ENCODE measurements at regions not wholly inside any gene's neighbourhood (a gene's known extent, or its start where the extent isn't known, plus 50 kb on each side); places are given as distances from the start of the nearest gene placed in this dataset.

DNA sequence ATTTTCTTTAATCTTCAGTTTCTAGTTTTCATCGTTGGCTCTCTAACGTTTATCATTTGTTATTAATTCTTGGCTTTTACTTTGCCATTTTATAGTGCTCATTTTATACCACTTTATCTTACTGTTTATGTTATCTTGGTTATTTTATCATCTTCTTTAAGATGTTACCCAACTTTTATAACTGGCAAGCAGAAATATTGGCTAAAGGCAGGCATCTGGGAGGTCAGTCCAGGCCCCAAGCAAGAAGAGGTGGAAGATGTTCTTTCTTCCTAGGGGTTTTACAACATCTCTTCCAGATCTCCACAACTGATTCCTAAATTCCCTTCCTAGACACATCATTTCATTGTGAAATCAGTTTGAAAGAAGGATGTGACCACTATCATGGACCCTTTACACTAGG is 208.1 kb downstream of the AHR start:
- CTCF ChIA-PET, result interaction anchor here (1.4 kb wide), 1 partner anchor 11 kb away, joined by 5 read pairs; no protein-coding TSS in a partner anchor
- POLR2A ChIA-PET, result no interaction called here
- TF ChIP-seq, protein P1, sequence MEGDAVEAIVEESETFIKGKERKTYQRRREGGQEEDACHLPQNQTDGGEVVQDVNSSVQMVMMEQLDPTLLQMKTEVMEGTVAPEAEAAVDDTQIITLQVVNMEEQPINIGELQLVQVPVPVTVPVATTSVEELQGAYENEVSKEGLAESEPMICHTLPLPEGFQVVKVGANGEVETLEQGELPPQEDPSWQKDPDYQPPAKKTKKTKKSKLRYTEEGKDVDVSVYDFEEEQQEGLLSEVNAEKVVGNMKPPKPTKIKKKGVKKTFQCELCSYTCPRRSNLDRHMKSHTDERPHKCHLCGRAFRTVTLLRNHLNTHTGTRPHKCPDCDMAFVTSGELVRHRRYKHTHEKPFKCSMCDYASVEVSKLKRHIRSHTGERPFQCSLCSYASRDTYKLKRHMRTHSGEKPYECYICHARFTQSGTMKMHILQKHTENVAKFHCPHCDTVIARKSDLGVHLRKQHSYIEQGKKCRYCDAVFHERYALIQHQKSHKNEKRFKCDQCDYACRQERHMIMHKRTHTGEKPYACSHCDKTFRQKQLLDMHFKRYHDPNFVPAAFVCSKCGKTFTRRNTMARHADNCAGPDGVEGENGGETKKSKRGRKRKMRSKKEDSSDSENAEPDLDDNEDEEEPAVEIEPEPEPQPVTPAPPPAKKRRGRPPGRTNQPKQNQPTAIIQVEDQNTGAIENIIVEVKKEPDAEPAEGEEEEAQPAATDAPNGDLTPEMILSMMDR (IDR thresholded peaks at IDR 0.05; ENCODE audit: insufficient read depth, low read length, missing control alignments), result no peak
- H3K4me3 ChIP-seq (ENCODE audit: low read depth, low read length), result no peak overlapping the region
- DNase-seq (ENCODE audit: low read depth, low spot score), result no peak

DNA sequence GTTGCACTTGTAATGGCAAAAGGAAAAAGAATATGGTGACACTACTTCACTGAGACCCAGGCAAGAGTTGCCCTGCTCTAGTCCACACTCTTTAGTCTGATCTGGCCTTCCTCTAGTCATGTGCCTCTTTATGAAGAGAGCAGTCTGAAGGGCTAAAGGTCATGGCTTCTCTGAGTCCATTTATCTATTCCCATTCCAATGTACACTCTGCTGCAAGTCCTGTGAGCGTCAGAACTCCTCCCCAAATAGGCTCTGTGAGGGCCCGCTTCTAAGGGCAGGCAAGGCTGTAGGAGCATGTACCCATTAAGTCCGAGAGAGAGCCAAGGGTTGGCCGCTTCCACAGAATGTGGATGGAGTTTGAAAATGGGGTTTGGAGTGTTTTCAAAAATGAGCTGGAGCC is 209.3 kb downstream of the AHR start:
- ChIA-PET CTCF (no interaction called here), POLR2A (no interaction called here)
- TF ChIP-seq, protein P1 (IDR thresholded peaks at IDR 0.05; ENCODE audit: insufficient read depth, low read length, missing control alignments), result no peak
- no peak for DNase-seq (ENCODE audit: low read depth, low spot score)
- H3K4me3 ChIP-seq (ENCODE audit: low read depth, low read length), result no peak overlapping the region

DNA sequence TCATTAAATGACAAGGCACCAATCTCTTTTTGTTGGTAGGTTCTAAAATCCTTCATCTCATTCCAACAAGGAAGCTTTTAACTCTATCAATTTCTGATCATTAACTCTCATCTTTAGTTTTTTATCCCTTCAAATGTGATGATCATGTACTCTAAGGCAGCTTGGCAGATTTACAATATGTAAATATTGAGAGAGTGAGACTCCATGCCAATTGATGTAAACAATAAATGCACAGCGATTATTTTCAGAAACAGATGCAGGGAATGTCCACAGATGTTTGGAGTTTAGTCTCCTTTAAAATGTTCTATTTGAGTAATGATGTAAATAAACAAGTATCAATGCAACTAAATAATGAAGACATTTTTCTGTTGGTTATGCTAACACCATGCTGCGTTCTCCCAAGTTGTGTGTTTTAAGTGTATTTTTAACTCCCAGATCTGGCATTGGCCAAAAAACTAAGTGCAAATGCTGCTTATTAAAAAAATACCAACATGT is 213.8 kb downstream of the AHR start:
- CTCF ChIA-PET, result interaction anchor here (1.2 to 1.6 kb wide), 2 partner anchors 8 to 11 kb away, joined by 3 read pairs; no protein-coding TSS in a partner anchor
- TF ChIP-seq, protein P1 (IDR thresholded peaks at IDR 0.05; ENCODE audit: insufficient read depth, low read length, missing control alignments), result no peak

DNA sequence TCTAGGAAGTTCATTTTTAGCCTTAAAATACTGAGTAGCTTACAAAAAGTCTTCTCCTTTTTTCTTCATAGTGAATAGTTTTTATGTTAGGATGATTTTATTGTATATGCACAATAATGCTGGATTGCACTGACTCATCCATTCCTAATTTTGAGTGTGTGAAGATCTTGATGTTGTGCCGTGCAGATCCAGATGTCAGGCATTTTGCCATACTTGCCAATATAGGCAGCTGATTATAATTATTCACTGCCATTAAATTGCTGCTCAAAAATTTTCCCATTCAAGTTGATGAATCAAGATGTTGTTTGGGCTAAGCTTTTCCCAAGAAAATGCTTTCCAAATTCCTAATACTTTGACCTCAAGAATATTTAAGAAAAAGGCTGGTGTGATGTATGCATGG is 218.3 kb downstream of the AHR start:
- no peak for DNase-seq (ENCODE audit: low read depth, low spot score)
- POLR2A ChIA-PET, result interaction anchor here (0.6 kb wide), 1 partner anchor 506 kb away, joined by 3 read pairs; no protein-coding TSS in a partner anchor
- H3K4me3 ChIP-seq (ENCODE audit: low read depth, low read length), result no peak overlapping the region
- CTCF ChIA-PET, result interaction anchor here (1.7 kb wide), 1 partner anchor 11 kb away, joined by 5 read pairs; no protein-coding TSS in a partner anchor
- TF ChIP-seq, protein P1 (IDR thresholded peaks at IDR 0.05; ENCODE audit: insufficient read depth, low read length, missing control alignments), result no peak

More for the DNA sequence above, 213.8 kb downstream of the AHR start:
- POLR2A ChIA-PET, result no interaction called here
- no peak for DNase-seq (ENCODE audit: low read depth, low spot score)
- no peak overlapping the region for H3K4me3 ChIP-seq (ENCODE audit: low read depth, low read length)

DNA sequence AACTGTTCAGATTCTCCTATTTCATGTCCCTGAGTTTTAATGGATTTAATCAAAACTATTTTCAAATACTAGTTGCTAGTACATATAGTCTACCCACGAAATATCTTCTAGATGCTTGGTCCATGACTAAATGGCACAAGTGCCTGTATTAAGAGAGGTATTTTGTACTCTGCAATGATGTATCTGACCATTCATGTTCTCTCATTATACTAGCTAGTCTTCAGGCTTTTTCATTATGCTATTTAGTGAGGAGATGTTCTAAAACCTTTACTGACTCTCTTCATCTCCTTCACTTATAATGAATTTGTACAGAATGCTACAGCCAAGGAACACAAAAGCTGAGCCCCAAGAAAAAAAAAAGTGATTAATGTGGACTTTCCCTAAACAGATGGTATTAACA is 222.5 kb downstream of the AHR start:
- POLR2A ChIA-PET, result interaction anchor here (0.7 kb wide), 1 partner anchor 16 kb away, joined by 3 read pairs; no protein-coding TSS in a partner anchor
- CTCF ChIA-PET, result interaction anchor here (1.1 to 1.4 kb wide), 4 partner anchors 10 to 220 kb away, joined by 3 to 5 read pairs (median 3); no protein-coding TSS in a partner anchor
- TF ChIP-seq, protein P1 (IDR thresholded peaks at IDR 0.05; ENCODE audit: insufficient read depth, low read length, missing control alignments), result no peak
- no peak for DNase-seq (ENCODE audit: low read depth, low spot score)
- no peak overlapping the region for H3K4me3 ChIP-seq (ENCODE audit: low read depth, low read length)

DNA sequence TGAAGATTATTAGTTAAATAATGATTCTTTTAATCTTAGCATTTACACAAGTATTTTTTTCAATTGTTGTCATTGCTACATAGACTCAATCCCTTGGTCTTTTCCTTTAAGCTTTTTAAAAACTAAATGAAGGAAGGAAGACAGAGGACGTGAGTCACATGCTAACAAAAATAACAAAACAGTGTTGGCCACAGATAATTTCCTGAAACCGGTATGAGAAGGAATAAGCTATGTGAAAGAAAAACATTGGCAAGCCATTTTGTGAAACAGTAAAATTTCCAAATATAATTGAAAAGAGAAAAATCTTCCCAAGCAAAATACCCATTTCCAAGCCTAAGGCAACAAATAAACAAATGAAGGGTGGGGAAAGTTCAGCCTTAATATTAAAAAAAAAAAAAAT is 223.0 kb downstream of the AHR start:
- TF ChIP-seq, protein P1 (IDR thresholded peaks at IDR 0.05; ENCODE audit: insufficient read depth, low read length, missing control alignments), result no peak
- CTCF ChIA-PET, result interaction anchor here (0.7 to 1.2 kb wide), 4 partner anchors 11 to 220 kb away, joined by 3 to 5 read pairs (median 3); no protein-coding TSS in a partner anchor
- POLR2A ChIA-PET, result interaction anchor here (0.7 kb wide), 1 partner anchor 16 kb away, joined by 3 read pairs; no protein-coding TSS in a partner anchor
- H3K4me3 ChIP-seq (ENCODE audit: low read depth, low read length), result no peak overlapping the region
- DNase-seq (ENCODE audit: low read depth, low spot score), result no peak

Data from AG04449 (cell line).